ENCODE measurements at regions not wholly inside any gene's neighbourhood (a gene's known extent, or its start where the extent isn't known, plus 50 kb on each side); places are given as distances from the start of the nearest gene placed in this dataset.
A peak's percentile ranks its signal among the peaks of the same experiment; 100 is the strongest.
"Not testable (repeated sequence)": the region's sequence is repeated elsewhere in the genome, so short reads cannot be mapped to it uniquely, and the experiment has no call there.

GRCh38 chr1:234861024-234861620, 251.1 kb upstream of the IRF2BP2 start:
- no peak for FAIRE-seq
- no peak for DNase-seq (ENCODE audit: extremely low spot score, insufficient read length, low read depth)

GRCh38 chr1:234858722-234859121, 248.7 kb upstream of the IRF2BP2 start:
- no peak for FAIRE-seq
- DNase-seq (ENCODE audit: extremely low spot score, insufficient read length, low read depth) = no peak

- no peak for DNase-seq (ENCODE audit: extremely low spot score, insufficient read length, low read depth)
- no peak for FAIRE-seq
Observed at GRCh38 chr1:234856845-234857245, 246.9 kb upstream of the IRF2BP2 start.

- FAIRE-seq (no peak), DNase-seq (ENCODE audit: extremely low spot score, insufficient read length, low read depth) (no peak)
Observed at GRCh38 chr1:234855851-234856250, 245.9 kb upstream of the IRF2BP2 start.

- DNase-seq (ENCODE audit: extremely low spot score, insufficient read length, low read depth) (no peak), FAIRE-seq (no peak)
Observed at GRCh38 chr1:234854645-234855039, 244.7 kb upstream of the IRF2BP2 start.

GRCh38 chr1:234853906-234854644, 244.1 kb upstream of the IRF2BP2 start:
- no peak for DNase-seq (ENCODE audit: extremely low spot score, insufficient read length, low read depth)
- FAIRE-seq = no peak

GRCh38 chr1:234852659-234853058, 242.7 kb upstream of the IRF2BP2 start:
- no peak for FAIRE-seq
- no peak for DNase-seq (ENCODE audit: extremely low spot score, insufficient read length, low read depth)

GRCh38 chr1:234851450-234852438, 241.8 kb upstream of the IRF2BP2 start:
- DNase-seq (ENCODE audit: extremely low spot score, insufficient read length, low read depth) = no peak
- FAIRE-seq = peak; percentile 24

GRCh38 chr1:234849832-234850231, 239.9 kb upstream of the IRF2BP2 start:
- DNase-seq (ENCODE audit: extremely low spot score, insufficient read length, low read depth) (no peak), FAIRE-seq (no peak)

GRCh38 chr1:234848972-234849649, 239.1 kb upstream of the IRF2BP2 start:
- DNase-seq (ENCODE audit: extremely low spot score, insufficient read length, low read depth) (no peak), FAIRE-seq (no peak)

GRCh38 chr1:234846813-234847212, 236.8 kb upstream of the IRF2BP2 start:
- FAIRE-seq; DNase-seq (ENCODE audit: extremely low spot score, insufficient read length, low read depth): not testable (repeated sequence)

GRCh38 chr1:234845836-234846235, 235.9 kb upstream of the IRF2BP2 start:
- DNase-seq (ENCODE audit: extremely low spot score, insufficient read length, low read depth) (no peak), FAIRE-seq (no peak)

GRCh38 chr1:234845097-234845660, 235.2 kb upstream of the IRF2BP2 start:
- DNase-seq (ENCODE audit: extremely low spot score, insufficient read length, low read depth) (no peak), FAIRE-seq (peak; percentile 74)

- FAIRE-seq (peak; percentile 87), DNase-seq (ENCODE audit: extremely low spot score, insufficient read length, low read depth) (no peak)
Observed at GRCh38 chr1:234844479-234845031, 234.6 kb upstream of the IRF2BP2 start.

GRCh38 chr1:234843946-234844345, 234.0 kb upstream of the IRF2BP2 start:
- no peak for DNase-seq (ENCODE audit: extremely low spot score, insufficient read length, low read depth)
- no peak for FAIRE-seq

GRCh38 chr1:234842726-234843641, 233.0 kb upstream of the IRF2BP2 start:
- DNase-seq (ENCODE audit: extremely low spot score, insufficient read length, low read depth) = peak; percentile 50
- FAIRE-seq = peak; percentile 94

- FAIRE-seq (peak; percentile 60), DNase-seq (ENCODE audit: extremely low spot score, insufficient read length, low read depth) (peak; percentile 38)
Observed at GRCh38 chr1:234841710-234842231, 231.8 kb upstream of the IRF2BP2 start.

- DNase-seq (ENCODE audit: extremely low spot score, insufficient read length, low read depth) (no peak), FAIRE-seq (no peak)
Observed at GRCh38 chr1:234841281-234841680, 231.3 kb upstream of the IRF2BP2 start.

Data from GM18507 (cell line).